NCI-H146 treated with DMSO at 0.1 percent for 48 hours (cell line): ENCODE measurements at regions not wholly inside any gene's neighbourhood (a gene's known extent, or its start where the extent isn't known, plus 50 kb on each side); places are given as distances from the start of the nearest gene placed in this dataset.
A peak's percentile ranks its signal among the peaks of the same experiment; 100 is the strongest.

Experiments used
- DNase-seq: peaks from one replicate; lab custom pipeline; 2025; ENCODE audit not compliant: unreplicated experiment; lab: John Stamatoyannopoulos, UW

DNA sequence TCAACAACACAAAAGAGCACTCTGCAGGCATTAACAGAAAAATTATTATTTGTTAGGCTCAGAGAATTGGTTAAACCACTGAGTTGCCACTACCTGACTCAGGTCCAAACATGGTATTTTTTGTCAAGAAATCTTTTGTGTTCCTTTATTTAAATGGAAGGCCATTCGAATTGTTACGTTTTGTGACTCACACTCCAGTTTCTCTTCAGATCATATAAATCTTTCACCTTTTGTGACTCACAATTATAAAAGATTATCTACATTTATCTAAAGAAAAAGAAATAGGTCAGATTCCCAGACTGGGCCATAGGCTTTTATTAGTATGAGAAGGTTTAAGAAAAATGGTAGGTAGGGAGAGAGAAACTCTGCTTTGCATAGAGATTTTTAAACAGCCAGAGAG is 669.8 kb downstream of the GALC start:
- DNase-seq: no peak

DNA sequence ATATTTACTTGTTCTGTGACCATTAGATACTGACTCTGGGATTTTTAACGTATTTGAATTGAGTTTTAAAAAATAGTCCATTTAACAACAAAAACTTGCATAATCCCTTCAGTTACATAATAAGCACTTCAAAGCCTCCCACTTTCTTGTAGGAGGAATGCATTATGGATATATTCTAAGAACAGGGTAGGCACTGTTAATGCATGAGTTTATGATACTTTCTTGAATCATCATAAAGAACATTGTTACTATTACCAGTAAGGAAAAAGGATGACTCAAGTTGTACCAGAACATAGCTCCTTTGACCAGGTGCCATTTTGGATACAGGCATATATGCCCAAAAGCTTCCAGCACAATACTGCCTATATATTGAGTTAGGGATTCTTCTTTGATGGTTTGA is 671.4 kb downstream of the GALC start:
- no peak for DNase-seq

DNA sequence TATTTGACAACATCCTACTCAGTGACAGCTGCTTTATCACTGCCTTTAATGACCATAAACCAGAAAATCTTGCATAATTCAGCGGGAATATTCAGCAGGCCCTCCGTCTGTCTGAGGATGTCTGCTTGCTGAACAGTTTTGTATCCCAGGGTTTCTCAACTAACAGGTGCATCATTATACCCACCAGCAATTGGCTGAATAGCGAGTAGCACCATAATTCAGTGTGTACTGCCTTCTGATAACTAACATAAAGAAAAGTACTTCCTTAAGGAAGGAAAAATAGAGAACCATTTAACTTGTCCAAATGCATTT is 680.1 kb downstream of the GALC start:
- DNase-seq: no peak

DNA sequence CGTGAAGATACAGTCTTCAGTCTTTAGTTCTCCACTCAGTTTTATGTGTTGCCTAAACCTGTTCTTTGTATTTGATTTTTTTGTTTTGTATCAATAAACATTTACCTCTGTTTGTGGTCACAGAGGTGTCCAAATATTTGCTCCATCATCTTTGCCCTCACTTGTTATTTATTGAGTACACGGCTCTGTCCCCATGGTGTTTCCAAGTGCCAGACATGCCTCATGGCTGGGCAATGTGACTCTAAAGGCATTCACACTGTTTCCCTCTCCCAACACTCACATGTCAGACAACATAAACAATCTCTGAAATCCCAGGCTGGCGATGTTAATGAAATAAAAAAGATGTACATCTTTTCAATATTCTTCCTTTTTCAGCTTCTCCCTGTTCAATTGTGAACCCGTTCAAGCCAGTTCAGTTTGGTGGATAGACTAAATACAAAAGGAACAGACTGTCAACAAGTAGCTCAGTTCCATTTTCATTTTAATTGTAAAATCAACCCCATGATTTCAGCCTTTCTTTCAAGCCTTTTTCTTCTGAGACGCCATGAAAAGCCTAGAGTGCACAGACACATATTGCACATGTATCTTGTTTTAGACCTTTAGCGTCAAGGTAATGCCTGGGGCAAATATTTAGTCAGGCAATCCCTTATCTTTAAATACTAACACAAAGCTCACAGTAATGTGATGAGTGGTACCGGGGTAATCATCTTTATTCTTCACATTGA is 680.7 kb downstream of the GALC start:
- peak; percentile 77 for DNase-seq

DNA sequence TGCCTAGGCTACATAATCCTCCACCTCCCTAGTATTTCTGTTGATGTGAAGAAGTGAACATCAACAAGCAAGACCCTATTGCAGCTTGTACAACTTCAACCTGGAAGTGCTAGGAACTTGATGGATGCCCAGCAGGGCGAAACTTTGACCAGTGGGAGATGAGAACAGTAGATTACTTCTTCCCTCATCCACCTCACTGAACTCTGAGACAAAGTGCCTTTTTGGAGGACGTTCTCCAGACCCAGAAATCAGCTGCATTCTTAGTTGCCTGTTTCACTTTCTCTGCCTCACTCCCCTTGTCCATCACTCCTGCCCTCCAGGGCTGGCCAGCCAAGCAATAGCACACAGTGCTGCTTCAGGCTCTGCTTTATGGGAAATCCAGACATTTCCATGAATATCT is 683.4 kb downstream of the GALC start:
- no peak for DNase-seq

DNA sequence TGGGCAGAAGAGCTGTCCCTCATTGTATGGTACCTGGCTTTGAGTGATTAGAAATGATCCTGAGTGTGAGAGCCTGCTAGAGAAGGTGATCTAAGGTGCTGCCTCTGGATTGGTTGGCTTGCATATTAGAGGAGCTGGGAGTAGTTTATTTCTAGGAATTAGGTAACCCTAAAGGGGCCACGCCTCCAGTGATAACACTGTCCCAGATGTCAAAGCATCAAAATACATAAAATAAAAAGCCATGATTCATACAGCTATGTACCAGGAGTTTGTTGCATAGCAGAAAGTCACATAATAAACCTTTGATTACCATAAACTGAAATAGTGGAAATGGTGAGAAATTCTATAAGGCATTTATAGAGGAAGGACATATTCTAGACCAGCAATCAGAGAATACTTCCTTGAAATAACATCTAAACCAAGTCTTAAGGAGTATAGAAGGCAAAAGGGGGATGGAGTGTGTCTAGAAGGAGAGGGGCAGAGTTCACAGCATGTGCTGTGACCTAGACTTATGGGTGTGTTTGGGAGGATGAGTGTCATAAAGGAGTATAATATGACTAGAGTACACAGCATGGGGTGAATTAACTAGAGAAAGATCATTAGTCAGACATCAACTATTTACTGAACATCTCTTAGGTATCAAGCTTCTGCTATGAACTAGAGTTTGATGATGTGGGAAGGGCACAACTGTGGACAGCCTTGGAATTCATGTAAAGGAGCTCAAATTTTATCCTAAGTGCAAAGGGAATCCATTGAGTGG is 686.4 kb downstream of the GALC start:
- DNase-seq: no peak

DNA sequence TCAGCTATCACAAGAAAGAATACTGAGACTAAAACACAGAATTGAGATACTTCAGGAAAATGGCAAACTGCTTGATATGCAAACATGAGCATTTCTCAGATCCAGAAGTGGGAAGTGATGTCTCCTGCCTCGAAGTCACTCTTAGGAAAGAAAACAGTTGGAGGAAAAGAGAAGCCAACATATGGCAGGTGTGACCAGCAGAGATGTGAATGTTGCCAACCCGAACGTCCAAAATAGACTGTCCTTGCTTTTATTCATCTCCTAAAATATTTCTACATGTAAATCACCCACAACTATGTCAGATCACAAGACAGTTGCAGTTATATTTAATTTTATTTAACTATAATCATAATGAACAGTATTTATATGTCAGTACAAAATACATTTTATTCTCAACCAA is 687.6 kb downstream of the GALC start:
- DNase-seq: no peak

DNA sequence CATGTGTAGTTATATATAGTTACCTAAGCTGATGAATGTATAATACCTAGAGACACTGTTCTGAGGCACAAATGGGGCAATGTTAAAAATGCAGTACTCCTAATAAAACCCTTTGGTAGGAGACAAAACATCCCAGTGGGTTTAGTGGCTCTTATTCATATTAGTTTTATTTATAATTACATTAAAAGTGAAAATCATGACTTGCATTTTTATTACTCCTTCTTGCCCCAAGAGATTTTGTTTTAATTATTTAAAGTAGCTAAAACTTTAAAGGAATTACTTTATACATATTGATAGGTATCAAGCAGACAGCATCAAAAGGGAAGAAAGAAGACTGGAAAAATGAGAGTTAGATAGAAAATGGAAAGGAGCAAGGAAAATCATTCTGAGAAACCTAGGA is 688.6 kb downstream of the GALC start:
- no peak for DNase-seq

DNA sequence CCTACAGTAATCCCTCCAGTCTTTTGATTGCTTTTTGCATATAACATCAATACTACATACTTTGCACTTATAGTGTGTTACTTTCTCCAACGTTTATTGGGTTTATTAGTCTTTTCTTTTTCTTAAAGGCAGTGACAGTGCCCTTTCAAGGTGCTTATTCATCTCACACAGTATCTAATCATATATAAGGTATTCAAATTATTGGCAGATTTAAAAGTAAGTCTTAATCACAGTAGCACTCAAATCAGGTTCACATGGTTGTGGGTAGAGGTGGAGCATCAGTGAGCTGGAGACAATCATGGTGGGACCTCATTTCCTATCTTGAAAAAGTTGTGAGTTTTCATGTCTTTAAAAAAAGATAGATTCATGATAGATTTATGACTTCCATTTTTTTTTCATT is 706.2 kb downstream of the GALC start:
- DNase-seq: no peak

DNA sequence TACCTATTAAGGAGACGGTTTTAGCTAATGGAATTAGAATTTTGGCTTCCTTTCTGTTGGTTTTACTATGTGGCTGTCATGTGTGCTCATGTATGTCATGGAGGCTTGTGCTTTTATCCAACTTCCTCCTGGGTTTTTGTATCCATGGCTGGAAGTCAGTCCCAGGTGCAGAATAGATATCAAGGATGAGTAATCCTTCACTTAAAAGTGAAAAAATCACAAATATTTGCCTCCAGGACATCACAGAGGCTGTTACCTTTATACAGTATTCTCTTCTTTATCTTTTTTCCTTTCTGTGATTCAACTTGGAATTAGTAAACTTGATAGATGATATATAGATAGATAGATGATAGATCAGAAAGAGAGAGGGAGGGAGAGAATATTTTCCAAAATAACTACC is 706.8 kb downstream of the GALC start:
- DNase-seq: no peak

DNA sequence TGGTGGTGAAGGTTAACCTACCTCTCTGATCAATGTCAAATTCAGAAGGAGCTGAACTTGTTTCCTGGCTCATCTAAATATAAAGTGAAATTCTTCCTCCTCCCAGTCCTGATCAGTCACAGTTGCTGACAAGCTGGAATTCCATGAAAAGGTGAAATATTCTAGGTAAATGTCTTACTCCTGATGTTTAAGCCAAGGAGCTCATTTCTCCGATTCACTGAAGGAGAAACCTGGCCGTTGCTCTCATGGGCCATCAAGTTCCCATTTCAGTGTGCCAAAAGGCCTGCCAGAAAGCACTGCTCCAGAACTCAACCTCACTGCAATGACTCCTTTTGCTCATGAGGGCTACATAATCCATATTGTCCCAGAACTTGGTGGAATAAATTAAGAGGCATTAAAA is 707.5 kb downstream of the GALC start:
- no peak for DNase-seq

DNA sequence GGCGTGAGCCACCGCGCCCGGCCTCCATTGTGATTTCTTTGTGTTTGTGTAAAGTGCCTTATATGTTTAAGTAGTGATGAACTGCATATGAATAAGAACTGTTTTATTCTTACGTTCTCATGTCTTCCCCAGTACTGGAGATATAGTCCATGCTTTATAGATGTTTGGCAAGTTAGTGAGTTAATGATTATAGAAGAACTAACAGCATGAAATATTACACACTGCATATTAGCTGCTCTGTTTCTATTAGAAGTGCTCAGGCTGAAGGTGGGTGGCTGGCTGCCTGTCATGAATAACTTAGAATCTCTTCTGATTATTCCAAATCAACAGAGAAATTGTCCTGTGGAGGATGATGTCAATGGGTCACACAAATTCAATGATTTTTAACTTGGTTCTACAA is 709.4 kb downstream of the GALC start:
- DNase-seq: no peak

DNA sequence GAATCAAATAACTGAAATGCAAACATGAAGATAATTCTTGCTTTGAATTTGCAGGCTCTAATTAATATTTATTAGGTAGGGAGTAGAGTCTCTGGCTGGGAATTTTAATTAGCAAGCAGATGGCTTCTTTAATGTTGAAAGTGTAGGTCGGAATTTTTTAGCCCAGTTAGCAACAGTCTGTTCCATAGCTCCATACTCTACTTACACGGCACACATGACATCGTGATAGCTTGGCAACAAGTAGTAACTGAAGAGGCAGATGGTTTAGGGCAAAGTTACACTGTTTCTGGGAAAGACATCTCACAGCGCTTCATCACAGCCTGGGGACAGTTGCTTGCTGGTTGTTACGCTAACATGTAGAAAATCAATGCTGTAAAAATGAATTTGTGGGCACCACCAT is 710.7 kb downstream of the GALC start:
- no peak for DNase-seq

DNA sequence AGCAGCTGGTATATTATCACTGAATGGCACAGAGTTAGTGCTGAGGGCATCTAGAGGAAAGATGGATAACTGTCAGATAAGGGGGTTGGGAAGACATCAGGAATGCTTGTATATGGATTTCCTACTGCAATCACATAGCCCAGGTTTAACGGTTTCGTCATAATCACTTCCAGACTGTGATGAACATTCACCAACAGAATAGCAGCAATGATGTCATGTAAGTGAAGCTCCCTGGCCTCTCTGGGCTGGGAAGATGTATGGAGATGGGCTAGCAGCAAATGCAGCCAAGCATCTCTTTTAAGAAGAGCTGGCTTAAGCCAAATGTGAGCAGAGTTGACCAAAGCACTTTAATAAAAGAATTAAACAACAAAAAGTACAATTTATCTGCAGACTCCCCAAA is 714.6 kb downstream of the GALC start:
- DNase-seq: no peak

DNA sequence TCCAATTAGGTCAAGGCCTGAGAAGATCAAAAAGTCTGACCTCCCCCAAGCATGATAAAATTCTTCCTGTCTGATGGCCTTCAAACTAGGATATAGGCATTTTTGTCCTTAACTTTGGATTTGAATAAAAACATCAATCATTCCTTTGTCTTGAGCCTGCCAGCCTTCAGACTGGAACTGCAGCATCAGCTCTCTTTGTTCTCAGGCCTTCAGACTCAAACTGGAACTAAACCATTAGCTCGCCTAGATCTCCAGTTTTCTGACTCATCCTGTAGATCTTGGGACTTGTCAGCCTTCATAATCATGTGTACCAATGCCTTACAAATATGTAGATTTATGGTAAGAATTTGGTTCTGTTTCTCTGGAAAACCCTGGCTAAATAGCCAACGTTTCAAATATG is 721.7 kb downstream of the GALC start:
- DNase-seq: no peak

DNA sequence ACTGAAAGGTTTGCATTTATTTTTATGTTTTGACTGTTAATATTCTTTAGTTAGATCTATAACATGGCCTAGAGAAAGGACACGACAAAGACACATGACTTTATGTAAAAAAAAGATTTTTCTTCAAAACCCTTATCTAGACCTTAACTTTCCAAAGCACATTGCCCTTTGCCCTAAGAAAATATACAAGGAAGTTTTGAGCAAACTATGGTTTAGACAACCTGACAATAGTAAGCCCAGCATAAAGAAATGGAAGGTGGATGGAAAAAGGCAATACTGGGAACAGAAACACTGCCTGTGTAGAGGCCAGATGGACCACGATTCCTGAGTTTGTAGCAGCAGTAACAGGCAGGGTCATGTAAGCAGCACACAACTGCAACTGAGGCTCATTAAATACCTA is 724.0 kb downstream of the GALC start:
- no peak for DNase-seq

DNA sequence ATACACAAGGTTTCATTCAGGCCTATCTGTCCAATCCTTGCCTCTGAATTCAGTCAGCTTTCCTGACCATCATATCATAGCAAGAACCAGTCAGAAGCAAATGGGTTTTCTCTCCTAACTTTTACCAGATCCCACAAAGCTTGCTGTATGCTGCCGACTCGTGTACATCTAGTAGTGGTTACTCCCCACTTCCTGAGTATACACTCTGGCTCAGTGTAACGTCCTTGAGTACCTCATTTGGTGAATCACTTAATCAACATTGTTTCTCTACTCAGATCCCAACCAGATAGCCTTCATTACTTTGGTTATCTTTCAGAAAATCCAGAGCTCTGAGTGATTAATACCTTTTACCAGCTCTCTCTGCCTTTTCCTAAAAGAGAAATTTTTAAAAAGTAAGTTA is 728.2 kb downstream of the GALC start:
- DNase-seq: no peak

DNA sequence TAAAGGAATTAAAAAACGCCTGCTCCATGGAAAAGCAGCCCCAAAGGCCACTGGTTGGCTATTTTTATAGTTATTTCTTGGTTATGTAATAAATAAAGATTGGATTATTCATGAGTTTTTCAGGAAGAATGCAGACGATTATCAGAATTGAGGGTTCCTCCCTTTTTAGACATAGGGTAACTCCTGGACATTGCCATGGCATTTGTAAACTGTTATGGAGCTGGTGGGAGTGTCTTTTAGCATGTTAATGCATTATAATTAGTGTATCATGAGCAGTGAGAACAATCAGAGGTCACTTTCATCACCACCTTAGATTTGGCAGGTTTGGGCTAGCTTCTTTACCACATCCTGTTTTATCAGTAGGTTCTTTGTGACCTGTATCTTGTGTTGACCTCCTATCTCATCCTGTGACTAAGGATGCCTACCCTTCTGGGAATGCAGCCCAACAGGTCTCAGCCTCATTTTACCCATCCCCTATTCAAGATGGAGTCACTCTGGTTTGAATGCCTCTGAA is 728.7 kb downstream of the GALC start:
- DNase-seq: no peak

DNA sequence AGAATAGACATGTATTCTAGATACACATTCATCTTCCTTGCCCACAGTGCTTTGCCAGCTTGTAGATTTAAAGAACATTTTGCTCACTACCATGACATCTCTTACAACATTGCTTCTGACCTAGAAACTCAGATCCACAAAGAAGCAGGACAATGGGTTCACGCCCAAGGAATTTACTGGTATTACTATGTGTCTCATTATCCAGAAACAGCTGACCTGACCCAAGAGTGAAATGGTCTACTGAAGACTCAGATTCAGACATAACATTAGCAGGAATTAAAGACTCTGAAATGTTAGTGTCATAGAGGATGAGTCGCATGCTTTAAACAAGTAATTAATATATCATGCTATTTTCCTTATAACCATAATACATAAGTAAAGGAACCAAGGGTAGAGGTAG is 731.4 kb downstream of the GALC start:
- no peak for DNase-seq

DNA sequence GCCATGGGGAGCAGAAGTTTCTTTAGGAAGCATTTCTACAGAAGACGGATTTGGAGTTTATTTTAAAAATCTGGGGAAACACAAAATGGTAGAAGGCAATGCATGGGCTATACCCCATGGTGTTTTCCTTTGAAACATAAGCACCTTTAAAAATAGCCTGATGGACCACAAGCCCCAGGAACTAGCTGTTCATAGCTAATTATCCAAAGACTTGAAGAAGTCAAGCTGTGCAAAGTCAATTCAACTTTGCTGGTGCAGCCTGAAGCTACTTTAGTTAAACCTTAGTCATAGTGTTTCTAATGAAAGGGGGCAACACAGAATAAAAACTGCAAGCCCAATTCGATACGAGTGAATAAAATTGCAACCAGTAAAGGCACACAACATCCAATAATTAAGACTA is 732.5 kb downstream of the GALC start:
- DNase-seq: peak; percentile 85

DNA sequence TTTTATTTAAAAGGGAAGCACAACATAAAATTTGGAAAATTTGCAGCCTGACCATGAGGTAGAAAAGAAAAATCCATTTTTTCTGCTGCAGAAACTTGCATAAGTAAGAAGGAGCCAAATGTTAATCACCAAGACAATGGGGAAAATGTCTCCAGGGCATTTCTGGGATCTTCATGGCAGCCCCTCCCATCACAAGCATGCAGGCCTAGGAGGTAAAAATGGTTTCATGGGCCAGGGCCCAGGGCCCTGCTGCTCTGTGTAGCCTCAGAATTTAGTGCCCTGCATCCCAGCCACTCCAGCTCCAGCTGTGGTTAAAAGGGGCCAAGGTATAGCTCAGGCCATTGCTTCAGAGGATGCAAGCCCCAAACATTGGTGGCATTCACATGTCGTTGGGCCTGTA is 735.6 kb downstream of the GALC start:
- no peak for DNase-seq

DNA sequence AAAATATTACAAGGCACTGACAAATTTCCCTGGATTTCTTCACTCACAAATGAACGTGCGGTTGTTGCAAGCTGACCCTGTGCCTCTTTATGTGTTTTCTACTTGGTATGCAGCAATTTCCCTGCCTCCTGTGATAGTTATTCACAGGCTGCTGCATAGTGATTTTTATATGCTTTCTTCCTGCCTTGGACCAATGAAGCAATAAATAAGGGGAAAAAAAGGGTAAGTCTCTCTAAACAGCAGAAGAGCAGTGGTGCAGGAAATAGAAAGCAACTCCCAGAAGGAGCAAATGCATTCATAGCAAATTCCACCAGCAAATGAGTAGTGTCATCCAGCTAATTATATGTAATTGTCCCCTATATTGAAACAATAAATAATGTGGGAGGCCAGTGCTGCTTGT is 737.9 kb downstream of the GALC start:
- no peak for DNase-seq

DNA sequence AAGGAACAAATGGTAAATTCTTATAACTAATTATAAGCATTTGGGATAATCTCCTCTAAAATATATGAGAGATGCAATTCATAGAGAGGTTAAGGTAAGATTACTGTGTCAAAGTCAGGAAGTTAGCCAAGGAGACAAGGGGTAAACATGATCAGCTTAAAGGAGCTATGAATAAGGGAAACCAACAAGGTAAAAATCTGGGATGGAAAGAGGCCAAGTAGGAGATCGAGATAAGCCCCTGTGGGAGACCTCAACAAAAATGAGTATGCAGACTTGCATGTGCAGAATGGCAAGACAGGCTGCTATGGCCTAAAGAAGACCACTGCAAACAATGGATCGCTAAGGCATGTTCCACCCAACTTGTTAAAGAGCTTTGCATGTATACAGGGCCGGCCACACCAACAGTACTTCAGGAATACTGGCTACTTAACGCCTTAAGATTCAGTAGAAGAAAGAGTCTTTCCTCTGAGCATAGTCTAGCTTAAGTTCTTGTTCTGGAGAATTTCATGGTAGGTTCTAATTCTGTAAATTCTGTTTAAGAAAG is 738.6 kb downstream of the GALC start:
- DNase-seq: no peak
